GM21515 (cell line): ENCODE measurements at regions not wholly inside any gene's neighbourhood (a gene's known extent, or its start where the extent isn't known, plus 50 kb on each side); places are given as distances from the start of the nearest gene placed in this dataset.
"Not testable (repeated sequence)": the region's sequence is repeated elsewhere in the genome, so short reads cannot be mapped to it uniquely, and the experiment has no call there.

Source experiments
- ATAC-seq: cut with Tn5 transposase; IDR thresholded peaks from one replicate; pipeline ENCODE4 v1.9.1; 2021; ENCODE audit not compliant: unreplicated experiment

- peak; percentile 88 for ATAC-seq
Measured at GRCh38 chr18:73688851-73689711, 458.6 kb downstream of the FBXO15 start.

- no peak for ATAC-seq
Measured at GRCh38 chr18:73688161-73688560, 459.5 kb downstream of the FBXO15 start.

- ATAC-seq: no peak
Measured at GRCh38 chr18:73684647-73685046, 463.0 kb downstream of the FBXO15 start.

- ATAC-seq: no peak
Measured at GRCh38 chr18:73683409-73684238, 464.0 kb downstream of the FBXO15 start.

GRCh38 chr18:73681912-73682311 lies 465.7 kb downstream of the FBXO15 start:
- no peak for ATAC-seq

GRCh38 chr18:73681398-73681797 lies 466.2 kb downstream of the FBXO15 start:
- ATAC-seq: no peak

- ATAC-seq: no peak
Measured at GRCh38 chr18:73679941-73680712, 467.5 kb downstream of the FBXO15 start.

- ATAC-seq: no peak
Measured at GRCh38 chr18:73677450-73677849, 470.2 kb downstream of the FBXO15 start.

GRCh38 chr18:73674125-73674865 lies 473.3 kb downstream of the FBXO15 start:
- no peak for ATAC-seq

GRCh38 chr18:73671480-73671879 lies 476.2 kb downstream of the FBXO15 start:
- not testable (repeated sequence) for ATAC-seq

- ATAC-seq: peak; percentile 72
Measured at GRCh38 chr18:73670524-73670923, 477.1 kb downstream of the FBXO15 start.

- no peak for ATAC-seq
Measured at GRCh38 chr18:73670039-73670438, 477.6 kb downstream of the FBXO15 start.

- no peak for ATAC-seq
Measured at GRCh38 chr18:73669297-73669696, 478.3 kb downstream of the FBXO15 start.

- no peak for ATAC-seq
Measured at GRCh38 chr18:73668051-73668450, 479.6 kb downstream of the FBXO15 start.

- no peak for ATAC-seq
Measured at GRCh38 chr18:73666772-73667171, 480.9 kb downstream of the FBXO15 start.

- no peak for ATAC-seq
Measured at GRCh38 chr18:73664896-73665295, 482.7 kb downstream of the FBXO15 start.

- no peak for ATAC-seq
Measured at GRCh38 chr18:73663581-73663980, 484.1 kb downstream of the FBXO15 start.

GRCh38 chr18:73662421-73662820 lies 485.2 kb downstream of the FBXO15 start:
- no peak for ATAC-seq

GRCh38 chr18:73660931-73661856 lies 486.4 kb downstream of the FBXO15 start:
- ATAC-seq: no peak
